ENCODE measurements at regions not wholly inside any gene's neighbourhood (a gene's known extent, or its start where the extent isn't known, plus 50 kb on each side); places are given as distances from the start of the nearest gene placed in this dataset.
A peak's percentile ranks its signal among the peaks of the same experiment; 100 is the strongest.

GRCh38 chr3:170701696-170702678 is 116.1 kb upstream of the SLC7A14 start:
- Histone ChIP-seq H3K27me3 (no peaks in the 10 kb centered on the region), H3K9me3 (no peaks in the 10 kb centered on the region), H3K36me3 (no peaks in the 10 kb centered on the region), H3K4me3 (no peak overlapping the region), H3K27ac (no peak overlapping the region), H3K4me1 (no peaks in the 10 kb centered on the region)
- 72 to 73% methylated on average over 4 of the region's 4 CpGs for WGBS, 2 donors
- no peak for ATAC-seq (ENCODE audit: low FRiP score in 2 of 2)
- TF ChIP-seq EP300 (IDR thresholded peaks at IDR 0.05) (no peak), POLR2AphosphoS5 (IDR thresholded peaks at IDR 0.05) (no peak), CTCF (IDR thresholded peaks at IDR 0.05) (no peak), POLR2A (IDR thresholded peaks at IDR 0.05) (no peak)
- no peak for DNase-seq

GRCh38 chr3:170700054-170700404 is 114.2 kb upstream of the SLC7A14 start:
- 33 to 50% methylated on average over 1 of the region's 1 CpG for WGBS, 2 donors
- H3K4me1 ChIP-seq = no peaks in the 10 kb centered on the region
- no peaks in the 10 kb centered on the region for H3K9me3 ChIP-seq
- no peaks in the 10 kb centered on the region for H3K36me3 ChIP-seq
- no peak for ATAC-seq (ENCODE audit: low FRiP score in 2 of 2)
- no peak overlapping the region for H3K27ac ChIP-seq
- no peak for TF ChIP-seq EP300 (IDR thresholded peaks at IDR 0.05)
- TF ChIP-seq POLR2AphosphoS5 (IDR thresholded peaks at IDR 0.05) = no peak
- no peak for TF ChIP-seq CTCF (IDR thresholded peaks at IDR 0.05)
- no peak for TF ChIP-seq POLR2A (IDR thresholded peaks at IDR 0.05)
- H3K4me3 ChIP-seq = no peak overlapping the region
- no peaks in the 10 kb centered on the region for H3K27me3 ChIP-seq
- DNase-seq = no peak

GRCh38 chr3:170699158-170700053 is 113.5 kb upstream of the SLC7A14 start:
- DNase-seq (no peak), ATAC-seq (ENCODE audit: low FRiP score in 2 of 2) (peak in 1 of 2 donors; percentile 77)
- H3K9me3 ChIP-seq = no peaks in the 10 kb centered on the region
- peak overlapping the region in 1 of 4 donors; percentile 1 for H3K27ac ChIP-seq
- H3K4me1 ChIP-seq = no peaks in the 10 kb centered on the region
- no peaks in the 10 kb centered on the region for H3K36me3 ChIP-seq
- 76 to 83% methylated on average over 8 of the region's 8 CpGs for WGBS, 2 donors
- TF ChIP-seq EP300 (IDR thresholded peaks at IDR 0.05) (no peak), POLR2A (IDR thresholded peaks at IDR 0.05) (no peak), CTCF (IDR thresholded peaks at IDR 0.05) (no peak), POLR2AphosphoS5 (IDR thresholded peaks at IDR 0.05) (no peak)
- H3K27me3 ChIP-seq = no peaks in the 10 kb centered on the region
- no peak overlapping the region for H3K4me3 ChIP-seq

- ATAC-seq (ENCODE audit: low FRiP score in 2 of 2) (no peak), DNase-seq (no peak)
- TF ChIP-seq POLR2A (IDR thresholded peaks at IDR 0.05) (no peak), POLR2AphosphoS5 (IDR thresholded peaks at IDR 0.05) (no peak), CTCF (IDR thresholded peaks at IDR 0.05) (no peak), EP300 (IDR thresholded peaks at IDR 0.05) (no peak)
- Histone ChIP-seq H3K27ac (no peak overlapping the region), H3K4me1 (no peaks in the 10 kb centered on the region), H3K9me3 (no peaks in the 10 kb centered on the region), H3K4me3 (no peak overlapping the region), H3K36me3 (no peaks in the 10 kb centered on the region), H3K27me3 (no peaks in the 10 kb centered on the region)
- 34 to 48% methylated on average over 3 of the region's 3 CpGs for whole genome bisulfite sequencing, 2 donors
Observed at GRCh38 chr3:170697908-170698307, 112.0 kb upstream of the SLC7A14 start.

Measured in upper lobe of left lung (tissue), 6 donors.